ENCODE measurements at regions not wholly inside any gene's neighbourhood (a gene's known extent, or its start where the extent isn't known, plus 50 kb on each side); places are given as distances from the start of the nearest gene placed in this dataset.
"Not testable (repeated sequence)": the region's sequence is repeated elsewhere in the genome, so short reads cannot be mapped to it uniquely, and the experiment has no call there.

GRCh38 chr17:53626286-53626685 is 196.4 kb upstream of the KIF2B start:
- no peak for DNase-seq
- Mint-ChIP-seq H3K36me3 (no peaks in the 10 kb centered on the region), H3K4me1 (no peaks in the 10 kb centered on the region), H3K9me3 (peaks cover 0 to 3% of the 10 kb centered on the region in 2 donors), H3K27me3 (no peaks in the 10 kb centered on the region), H3K4me3 (no peak overlapping the region), H3K27ac (no peak overlapping the region)
- no peak for ATAC-seq (replicated peaks)

- no peaks in the 10 kb centered on the region for H3K27me3 Mint-ChIP-seq
- no peaks in the 10 kb centered on the region for H3K4me1 Mint-ChIP-seq
- H3K27ac Mint-ChIP-seq: no peak overlapping the region
- H3K36me3 Mint-ChIP-seq: no peaks in the 10 kb centered on the region
- no peaks in the 10 kb centered on the region for H3K9me3 Mint-ChIP-seq
- ATAC-seq (replicated peaks) (no peak), DNase-seq (no peak)
- H3K4me3 Mint-ChIP-seq: no peak overlapping the region
Measured at GRCh38 chr17:53619025-53619424, 203.7 kb upstream of the KIF2B start.

GRCh38 chr17:53608208-53608607 is 214.5 kb upstream of the KIF2B start:
- DNase-seq; ATAC-seq (replicated peaks); H3K36me3 Mint-ChIP-seq; H3K27ac Mint-ChIP-seq; H3K27me3 Mint-ChIP-seq; H3K4me1 Mint-ChIP-seq; H3K4me3 Mint-ChIP-seq; H3K9me3 Mint-ChIP-seq: not testable (repeated sequence)

- no peak overlapping the region for H3K27ac Mint-ChIP-seq
- H3K9me3 Mint-ChIP-seq: peaks cover 10 to 12% of the 10 kb centered on the region in 2 donors
- no peak overlapping the region for H3K4me3 Mint-ChIP-seq
Measured at GRCh38 chr17:53607475-53607874, 215.3 kb upstream of the KIF2B start.

GRCh38 chr17:53588317-53588716 is 234.4 kb upstream of the KIF2B start:
- Mint-ChIP-seq H3K36me3 (no peaks in the 10 kb centered on the region), H3K27me3 (no peaks in the 10 kb centered on the region), H3K9me3 (peaks cover 2 to 8% of the 10 kb centered on the region in 2 donors), H3K4me1 (no peaks in the 10 kb centered on the region), H3K4me3 (no peak overlapping the region), H3K27ac (no peak overlapping the region)
- ATAC-seq (replicated peaks) (no peak), DNase-seq (no peak)

More at GRCh38 chr17:53607475-53607874, 215.3 kb upstream of the KIF2B start:
- DNase-seq (no peak), ATAC-seq (replicated peaks) (no peak)
- Mint-ChIP-seq H3K36me3 (peaks cover 0 to 2% of the 10 kb centered on the region in 2 donors), H3K4me1 (no peaks in the 10 kb centered on the region), H3K27me3 (no peaks in the 10 kb centered on the region)

- H3K27me3 Mint-ChIP-seq: no peaks in the 10 kb centered on the region
- no peaks in the 10 kb centered on the region for H3K4me1 Mint-ChIP-seq
- ATAC-seq (replicated peaks) (no peak), DNase-seq (no peak)
- no peaks in the 10 kb centered on the region for H3K36me3 Mint-ChIP-seq
- H3K27ac Mint-ChIP-seq: no peak overlapping the region
- H3K9me3 Mint-ChIP-seq: peaks cover 4 to 5% of the 10 kb centered on the region in 2 donors
- H3K4me3 Mint-ChIP-seq: no peak overlapping the region
Measured at GRCh38 chr17:53574038-53574437, 248.7 kb upstream of the KIF2B start.

GRCh38 chr17:53571342-53571741 is 251.4 kb upstream of the KIF2B start:
- Mint-ChIP-seq H3K9me3 (peaks cover 0 to 4% of the 10 kb centered on the region in 2 donors), H3K27ac (no peak overlapping the region), H3K4me3 (no peak overlapping the region), H3K36me3 (no peaks in the 10 kb centered on the region), H3K4me1 (no peaks in the 10 kb centered on the region), H3K27me3 (no peaks in the 10 kb centered on the region)
- ATAC-seq (replicated peaks) (no peak), DNase-seq (no peak)

- Mint-ChIP-seq H3K27ac (no peak overlapping the region), H3K4me1 (no peaks in the 10 kb centered on the region), H3K4me3 (no peak overlapping the region), H3K9me3 (peaks cover 0 to 4% of the 10 kb centered on the region in 2 donors), H3K36me3 (no peaks in the 10 kb centered on the region), H3K27me3 (no peaks in the 10 kb centered on the region)
- ATAC-seq (replicated peaks) (no peak), DNase-seq (no peak)
Measured at GRCh38 chr17:53570731-53571130, 252.0 kb upstream of the KIF2B start.

GRCh38 chr17:53560953-53561352 is 261.8 kb upstream of the KIF2B start:
- no peak for ATAC-seq (replicated peaks)
- Mint-ChIP-seq H3K9me3 (peaks cover 11 to 15% of the 10 kb centered on the region in 2 donors), H3K36me3 (no peaks in the 10 kb centered on the region), H3K4me3 (no peak overlapping the region), H3K4me1 (no peaks in the 10 kb centered on the region), H3K27me3 (no peaks in the 10 kb centered on the region), H3K27ac (no peak overlapping the region)
- DNase-seq: no peak

- ATAC-seq (replicated peaks): no peak
Measured at GRCh38 chr17:53548252-53548651, 274.5 kb upstream of the KIF2B start.

GRCh38 chr17:53543472-53543871 is 279.3 kb upstream of the KIF2B start:
- Mint-ChIP-seq H3K4me1 (no peaks in the 10 kb centered on the region), H3K4me3 (no peak overlapping the region), H3K9me3 (peaks cover 0 to 4% of the 10 kb centered on the region in 2 donors), H3K27ac (no peak overlapping the region), H3K36me3 (no peaks in the 10 kb centered on the region), H3K27me3 (no peaks in the 10 kb centered on the region)
- ATAC-seq (replicated peaks) (no peak), DNase-seq (no peak)

More at GRCh38 chr17:53548252-53548651, 274.5 kb upstream of the KIF2B start:
- Mint-ChIP-seq H3K9me3 (peaks cover 0 to 5% of the 10 kb centered on the region in 2 donors), H3K4me3 (no peak overlapping the region), H3K27me3 (no peaks in the 10 kb centered on the region), H3K4me1 (no peaks in the 10 kb centered on the region), H3K36me3 (no peaks in the 10 kb centered on the region), H3K27ac (no peak overlapping the region)
- no peak for DNase-seq

GRCh38 chr17:53538129-53538617 is 284.6 kb upstream of the KIF2B start:
- no peak overlapping the region for H3K27ac Mint-ChIP-seq
- no peak overlapping the region for H3K4me3 Mint-ChIP-seq

GRCh38 chr17:53527473-53527872 is 295.3 kb upstream of the KIF2B start:
- Mint-ChIP-seq H3K4me1 (no peaks in the 10 kb centered on the region), H3K27me3 (no peaks in the 10 kb centered on the region), H3K27ac (no peak overlapping the region), H3K4me3 (no peak overlapping the region), H3K9me3 (peaks cover 5 to 10% of the 10 kb centered on the region in 2 donors), H3K36me3 (no peaks in the 10 kb centered on the region)
- DNase-seq: no peak
- no peak for ATAC-seq (replicated peaks)

More at GRCh38 chr17:53538129-53538617, 284.6 kb upstream of the KIF2B start:
- no peak for ATAC-seq (replicated peaks)
- no peaks in the 10 kb centered on the region for H3K27me3 Mint-ChIP-seq
- peaks cover 0 to 3% of the 10 kb centered on the region in 2 donors for H3K9me3 Mint-ChIP-seq
- no peak for DNase-seq
- H3K36me3 Mint-ChIP-seq: no peaks in the 10 kb centered on the region
- H3K4me1 Mint-ChIP-seq: no peaks in the 10 kb centered on the region

- Mint-ChIP-seq H3K9me3 (peaks cover 9 to 10% of the 10 kb centered on the region in 2 donors), H3K27ac (no peak overlapping the region), H3K4me1 (no peaks in the 10 kb centered on the region), H3K4me3 (no peak overlapping the region), H3K36me3 (no peaks in the 10 kb centered on the region), H3K27me3 (no peaks in the 10 kb centered on the region)
- DNase-seq: no peak
- ATAC-seq (replicated peaks): no peak
Measured at GRCh38 chr17:53525590-53525989, 297.1 kb upstream of the KIF2B start.

- Mint-ChIP-seq H3K27ac (no peak overlapping the region), H3K4me1 (no peaks in the 10 kb centered on the region), H3K27me3 (no peaks in the 10 kb centered on the region), H3K36me3 (no peaks in the 10 kb centered on the region), H3K4me3 (no peak overlapping the region), H3K9me3 (peaks cover 4% of the 10 kb centered on the region in 2 donors)
- DNase-seq: no peak
- no peak for ATAC-seq (replicated peaks)
Measured at GRCh38 chr17:53516636-53517035, 306.1 kb upstream of the KIF2B start.

- Mint-ChIP-seq H3K4me1 (no peaks in the 10 kb centered on the region), H3K4me3 (no peak overlapping the region), H3K36me3 (no peaks in the 10 kb centered on the region), H3K27ac (no peak overlapping the region), H3K9me3 (peaks cover 2 to 4% of the 10 kb centered on the region in 2 donors), H3K27me3 (no peaks in the 10 kb centered on the region)
- DNase-seq (no peak), ATAC-seq (replicated peaks) (no peak)
Measured at GRCh38 chr17:53499277-53499676, 323.4 kb upstream of the KIF2B start.
